ENCODE measurements at regions not wholly inside any gene's neighbourhood (a gene's known extent, or its start where the extent isn't known, plus 50 kb on each side); places are given as distances from the start of the nearest gene placed in this dataset.

DNA sequence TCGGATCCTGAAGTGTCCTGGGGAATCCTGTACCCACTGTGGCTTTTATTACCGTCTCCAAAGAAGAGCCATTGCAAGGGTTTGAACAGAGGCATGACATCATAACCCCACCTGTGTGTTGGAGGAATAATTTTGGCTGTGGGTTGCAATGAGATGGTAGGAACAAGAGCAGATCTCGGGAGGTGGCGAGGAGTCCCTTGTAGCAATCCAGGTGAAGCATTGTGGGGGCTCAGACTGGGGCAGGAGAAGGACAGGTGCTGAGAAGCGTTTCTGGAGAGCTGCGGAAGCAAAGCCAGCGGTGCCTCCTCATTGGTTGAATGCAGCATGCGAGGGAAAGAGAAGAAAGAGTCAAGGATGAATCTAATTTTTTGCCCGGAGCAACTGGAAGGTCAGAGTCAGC lies 382.4 kb downstream of the EFNB2 start:
- no peak overlapping the region for H3K4me2 ChIP-seq
- no peaks in the 10 kb centered on the region for H4K20me1 ChIP-seq (replicated peaks; ENCODE audit: insufficient read depth)
- H3K4me3 ChIP-seq: no peak overlapping the region
- DNase-seq (ENCODE audit: low spot score) (no peak), ATAC-seq (no peak)
- Mint-ChIP-seq H3K9me3 (no peaks in the 10 kb centered on the region), H3K27ac (no peak overlapping the region), H3K36me3 (ENCODE audit: low read depth) (no peaks in the 10 kb centered on the region), H3K4me1 (peaks cover 22% of the 10 kb centered on the region), H3K4me3 (no peak overlapping the region), H3K27me3 (ENCODE audit: insufficient read depth, low read depth, poor library complexity) (peaks cover 5% of the 10 kb centered on the region)
- no peaks in the 10 kb centered on the region for H3F3A ChIP-seq (replicated peaks; ENCODE audit: low read depth)
- no peaks in the 10 kb centered on the region for H3K79me2 ChIP-seq (replicated peaks; ENCODE audit: insufficient read depth)
- TF ChIP-seq ZNF114 (CRISPR knock-in tag; IDR thresholded peaks at IDR 0.05): no peak
- TF ChIP-seq CREB1 (CRISPR knock-in tag; IDR thresholded peaks at IDR 0.05; ENCODE audit: low read depth): no peak
- no peaks in the 10 kb centered on the region for H3K9me2 ChIP-seq (ENCODE audit: insufficient read depth)
- H2AFZ ChIP-seq: no peak overlapping the region
- no peaks in the 10 kb centered on the region for H3K27me3 ChIP-seq (ENCODE audit: insufficient read depth)
- H3K4me1 ChIP-seq (ENCODE audit: insufficient read depth): peaks cover 6% of the 10 kb centered on the region
- H3K36me3 ChIP-seq (ENCODE audit: insufficient read depth): no peaks in the 10 kb centered on the region
- H3K27ac ChIP-seq (ENCODE audit: low read depth): no peak overlapping the region

- no peak overlapping the region for H2AFZ ChIP-seq
- H3K4me2 ChIP-seq: no peak overlapping the region
- no peak for DNase-seq (ENCODE audit: low spot score)
- no peak overlapping the region for H3K27ac Mint-ChIP-seq
- TF ChIP-seq NANOG (IDR thresholded peaks at IDR 0.05; ENCODE audit: borderline replicate concordance) (no peak), CTCF (conservative IDR thresholded peaks at IDR 0.05; ENCODE audit: low read depth in 2 of 2) (no peak), JUNB (IDR thresholded peaks at IDR 0.05; ENCODE audit: unreplicated experiment) (no peak), EZH2 (IDR thresholded peaks at IDR 0.05; ENCODE audit: low read depth, unreplicated experiment) (no peak), ZNF462 (CRISPR knock-in tag; IDR thresholded peaks at IDR 0.05) (no peak)
- TF ChIP-seq, protein P1, sequence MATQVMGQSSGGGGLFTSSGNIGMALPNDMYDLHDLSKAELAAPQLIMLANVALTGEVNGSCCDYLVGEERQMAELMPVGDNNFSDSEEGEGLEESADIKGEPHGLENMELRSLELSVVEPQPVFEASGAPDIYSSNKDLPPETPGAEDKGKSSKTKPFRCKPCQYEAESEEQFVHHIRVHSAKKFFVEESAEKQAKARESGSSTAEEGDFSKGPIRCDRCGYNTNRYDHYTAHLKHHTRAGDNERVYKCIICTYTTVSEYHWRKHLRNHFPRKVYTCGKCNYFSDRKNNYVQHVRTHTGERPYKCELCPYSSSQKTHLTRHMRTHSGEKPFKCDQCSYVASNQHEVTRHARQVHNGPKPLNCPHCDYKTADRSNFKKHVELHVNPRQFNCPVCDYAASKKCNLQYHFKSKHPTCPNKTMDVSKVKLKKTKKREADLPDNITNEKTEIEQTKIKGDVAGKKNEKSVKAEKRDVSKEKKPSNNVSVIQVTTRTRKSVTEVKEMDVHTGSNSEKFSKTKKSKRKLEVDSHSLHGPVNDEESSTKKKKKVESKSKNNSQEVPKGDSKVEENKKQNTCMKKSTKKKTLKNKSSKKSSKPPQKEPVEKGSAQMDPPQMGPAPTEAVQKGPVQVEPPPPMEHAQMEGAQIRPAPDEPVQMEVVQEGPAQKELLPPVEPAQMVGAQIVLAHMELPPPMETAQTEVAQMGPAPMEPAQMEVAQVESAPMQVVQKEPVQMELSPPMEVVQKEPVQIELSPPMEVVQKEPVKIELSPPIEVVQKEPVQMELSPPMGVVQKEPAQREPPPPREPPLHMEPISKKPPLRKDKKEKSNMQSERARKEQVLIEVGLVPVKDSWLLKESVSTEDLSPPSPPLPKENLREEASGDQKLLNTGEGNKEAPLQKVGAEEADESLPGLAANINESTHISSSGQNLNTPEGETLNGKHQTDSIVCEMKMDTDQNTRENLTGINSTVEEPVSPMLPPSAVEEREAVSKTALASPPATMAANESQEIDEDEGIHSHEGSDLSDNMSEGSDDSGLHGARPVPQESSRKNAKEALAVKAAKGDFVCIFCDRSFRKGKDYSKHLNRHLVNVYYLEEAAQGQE (IDR thresholded peaks at IDR 0.05; ENCODE audit: unreplicated experiment): no peak
- TF ChIP-seq, protein P2, sequence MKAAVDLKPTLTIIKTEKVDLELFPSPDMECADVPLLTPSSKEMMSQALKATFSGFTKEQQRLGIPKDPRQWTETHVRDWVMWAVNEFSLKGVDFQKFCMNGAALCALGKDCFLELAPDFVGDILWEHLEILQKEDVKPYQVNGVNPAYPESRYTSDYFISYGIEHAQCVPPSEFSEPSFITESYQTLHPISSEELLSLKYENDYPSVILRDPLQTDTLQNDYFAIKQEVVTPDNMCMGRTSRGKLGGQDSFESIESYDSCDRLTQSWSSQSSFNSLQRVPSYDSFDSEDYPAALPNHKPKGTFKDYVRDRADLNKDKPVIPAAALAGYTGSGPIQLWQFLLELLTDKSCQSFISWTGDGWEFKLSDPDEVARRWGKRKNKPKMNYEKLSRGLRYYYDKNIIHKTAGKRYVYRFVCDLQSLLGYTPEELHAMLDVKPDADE (IDR thresholded peaks at IDR 0.05): no peak
- no peaks in the 10 kb centered on the region for H3K9me2 ChIP-seq (ENCODE audit: insufficient read depth)
- H3K27ac ChIP-seq (ENCODE audit: low read depth): no peak overlapping the region
- no peaks in the 10 kb centered on the region for H3K36me3 Mint-ChIP-seq (ENCODE audit: low read depth)
- ATAC-seq: no peak
- no peaks in the 10 kb centered on the region for H3K79me2 ChIP-seq (replicated peaks; ENCODE audit: insufficient read depth)
- no peak overlapping the region for H3K4me3 Mint-ChIP-seq
- no peak overlapping the region for H3K4me3 ChIP-seq
- peaks cover 5% of the 10 kb centered on the region for H3K27me3 Mint-ChIP-seq (ENCODE audit: insufficient read depth, low read depth, poor library complexity)
- no peaks in the 10 kb centered on the region for H3K36me3 ChIP-seq (ENCODE audit: insufficient read depth)
- peaks cover 26% of the 10 kb centered on the region for H3K4me1 Mint-ChIP-seq
- no peaks in the 10 kb centered on the region for H3K9me3 Mint-ChIP-seq
- H3K27me3 ChIP-seq (ENCODE audit: insufficient read depth): no peaks in the 10 kb centered on the region
- no peaks in the 10 kb centered on the region for H3F3A ChIP-seq (replicated peaks; ENCODE audit: low read depth)
- H4K20me1 ChIP-seq (replicated peaks; ENCODE audit: insufficient read depth): no peaks in the 10 kb centered on the region
- H3K4me1 ChIP-seq (ENCODE audit: insufficient read depth): peaks cover 11% of the 10 kb centered on the region
Measured at GRCh38 chr13:106152047-106152446, 383.4 kb downstream of the EFNB2 start.

Data from GM23338 (cell line).